ENCODE measurements at regions not wholly inside any gene's neighbourhood (a gene's known extent, or its start where the extent isn't known, plus 50 kb on each side); places are given as distances from the start of the nearest gene placed in this dataset.

- no peak for TF ChIP-seq CTCF (IDR thresholded peaks at IDR 0.05; ENCODE audit: insufficient read depth, low read depth, low read length)
- no peak overlapping the region for H3K4me3 ChIP-seq (ENCODE audit: low read depth, low read length)
- no peak for DNase-seq (ENCODE audit: low read depth)
Observed at GRCh38 chr6:11411593-11411992, 126.0 kb upstream of the TMEM170B start.

- H3K4me3 ChIP-seq (ENCODE audit: low read depth, low read length) = no peak overlapping the region
- DNase-seq (ENCODE audit: low read depth) = no peak
- no peak for TF ChIP-seq CTCF (IDR thresholded peaks at IDR 0.05; ENCODE audit: insufficient read depth, low read depth, low read length)
Observed at GRCh38 chr6:11410539-11411307, 126.8 kb upstream of the TMEM170B start.

- no peak overlapping the region for H3K4me3 ChIP-seq (ENCODE audit: low read depth, low read length)
- DNase-seq (ENCODE audit: low read depth) = no peak
- TF ChIP-seq CTCF (IDR thresholded peaks at IDR 0.05; ENCODE audit: insufficient read depth, low read depth, low read length) = no peak
Observed at GRCh38 chr6:11409371-11409770, 128.2 kb upstream of the TMEM170B start.

- DNase-seq (ENCODE audit: low read depth) = no peak
- no peak for TF ChIP-seq CTCF (IDR thresholded peaks at IDR 0.05; ENCODE audit: insufficient read depth, low read depth, low read length)
- no peak overlapping the region for H3K4me3 ChIP-seq (ENCODE audit: low read depth, low read length)
Observed at GRCh38 chr6:11407414-11407813, 130.1 kb upstream of the TMEM170B start.

GRCh38 chr6:11404838-11405237 lies 132.7 kb upstream of the TMEM170B start:
- no peak for DNase-seq (ENCODE audit: low read depth)
- TF ChIP-seq CTCF (IDR thresholded peaks at IDR 0.05; ENCODE audit: insufficient read depth, low read depth, low read length) = no peak
- H3K4me3 ChIP-seq (ENCODE audit: low read depth, low read length) = no peak overlapping the region

GRCh38 chr6:11404081-11404480 lies 133.5 kb upstream of the TMEM170B start:
- DNase-seq (ENCODE audit: low read depth) = no peak
- no peak overlapping the region for H3K4me3 ChIP-seq (ENCODE audit: low read depth, low read length)
- TF ChIP-seq CTCF (IDR thresholded peaks at IDR 0.05; ENCODE audit: insufficient read depth, low read depth, low read length) = no peak
